ENCODE measurements at regions not wholly inside any gene's neighbourhood (a gene's known extent, or its start where the extent isn't known, plus 50 kb on each side); places are given as distances from the start of the nearest gene placed in this dataset.
"Not testable (repeated sequence)": the region's sequence is repeated elsewhere in the genome, so short reads cannot be mapped to it uniquely, and the experiment has no call there.

DNA sequence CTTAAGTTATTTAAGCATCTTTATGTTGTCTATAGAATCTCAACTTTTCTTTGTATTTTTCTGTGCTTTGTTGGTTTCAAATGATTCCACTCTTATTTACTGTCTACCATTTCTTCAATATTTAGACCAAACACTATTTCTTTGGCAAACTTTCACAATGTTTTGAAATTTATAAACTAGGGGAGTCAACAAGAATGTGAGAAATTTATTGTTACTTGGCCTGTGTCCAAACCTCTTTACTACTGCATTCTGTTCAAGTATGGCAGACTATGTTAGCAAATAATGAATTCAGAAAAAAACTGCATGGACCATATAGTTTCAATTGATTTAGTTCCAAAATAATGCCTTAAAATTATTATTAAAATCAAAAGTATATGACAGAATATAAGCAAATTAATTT is 470.2 kb downstream of the FBXO15 start:
- Histone ChIP-seq H3K4me1 (ENCODE audit: insufficient read depth) (no peaks in the 10 kb centered on the region), H3K4me3 (no peak overlapping the region), H3K9me3 (no peaks in the 10 kb centered on the region), H3K36me3 (no peaks in the 10 kb centered on the region), H3K27me3 (no peaks in the 10 kb centered on the region), H3K27ac (no peak overlapping the region)
- DNase-seq, result no peak
- TF ChIP-seq CTCF (IDR thresholded peaks at IDR 0.05) (no peak), EP300 (IDR thresholded peaks at IDR 0.05) (no peak)
- intact Hi-C loops (cut with DNase I), result no loop called here

GRCh38 chr18:73674125-73674865 is 473.3 kb downstream of the FBXO15 start:
- H3K27ac ChIP-seq, result no peak overlapping the region
- no peaks in the 10 kb centered on the region for H3K4me1 ChIP-seq (ENCODE audit: insufficient read depth)
- intact Hi-C loops (cut with DNase I), result no loop called here
- H3K27me3 ChIP-seq, result no peaks in the 10 kb centered on the region
- DNase-seq, result no peak
- no peak overlapping the region for H3K4me3 ChIP-seq
- WGBS, 3 donors, result 58 to 65% (median 61%) methylated on average over 6 of the region's 6 CpGs
- no peaks in the 10 kb centered on the region for H3K36me3 ChIP-seq
- no peak for TF ChIP-seq CTCF (IDR thresholded peaks at IDR 0.05)
- TF ChIP-seq POLR2A (IDR thresholded peaks at IDR 0.05), result no peak
- TF ChIP-seq EP300 (IDR thresholded peaks at IDR 0.05), result no peak
- no peaks in the 10 kb centered on the region for H3K9me3 ChIP-seq

DNA sequence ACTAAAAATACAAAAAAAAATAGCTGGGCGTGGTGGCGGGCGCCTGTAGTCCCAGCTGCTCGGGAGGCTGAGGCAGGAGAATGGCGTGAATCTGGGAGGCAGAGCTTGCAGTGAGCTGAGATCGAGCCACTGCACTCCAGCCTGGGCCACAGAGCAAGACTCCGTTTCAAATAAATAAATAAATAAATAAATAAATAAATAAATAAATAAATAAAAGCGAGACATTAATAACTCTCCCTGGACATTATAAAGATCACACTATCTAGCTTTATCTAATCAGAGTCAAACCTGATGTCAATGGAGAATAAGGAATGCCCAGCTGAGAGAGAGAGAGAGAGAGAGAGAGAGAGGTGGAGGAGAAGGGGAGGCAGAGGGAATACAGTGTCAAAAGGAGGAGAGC is 476.2 kb downstream of the FBXO15 start:
- H3K36me3 ChIP-seq, result not testable (repeated sequence)
- WGBS, 3 donors, result 89 to 96% (median 89%) methylated on average over 8 of the region's 8 CpGs

GRCh38 chr18:73670524-73670923 is 477.1 kb downstream of the FBXO15 start:
- intact Hi-C loops (cut with DNase I), result no loop called here
- Histone ChIP-seq H3K27ac (no peak overlapping the region), H3K4me3 (no peak overlapping the region), H3K4me1 (ENCODE audit: insufficient read depth) (no peaks in the 10 kb centered on the region), H3K36me3 (no peaks in the 10 kb centered on the region), H3K9me3 (no peaks in the 10 kb centered on the region), H3K27me3 (no peaks in the 10 kb centered on the region)
- 86 to 89% (median 88%) methylated on average over 5 of the region's 5 CpGs for WGBS, 3 donors
- DNase-seq, result no peak
- TF ChIP-seq CTCF (IDR thresholded peaks at IDR 0.05) (no peak), POLR2A (IDR thresholded peaks at IDR 0.05) (no peak), EP300 (IDR thresholded peaks at IDR 0.05) (no peak)

More for the DNA sequence above, 476.2 kb downstream of the FBXO15 start:
- DNase-seq; H3K27me3 ChIP-seq; H3K4me3 ChIP-seq; H3K9me3 ChIP-seq; H3K27ac ChIP-seq; H3K4me1 ChIP-seq (ENCODE audit: insufficient read depth); intact Hi-C loops (cut with DNase I): not testable (repeated sequence)

DNA sequence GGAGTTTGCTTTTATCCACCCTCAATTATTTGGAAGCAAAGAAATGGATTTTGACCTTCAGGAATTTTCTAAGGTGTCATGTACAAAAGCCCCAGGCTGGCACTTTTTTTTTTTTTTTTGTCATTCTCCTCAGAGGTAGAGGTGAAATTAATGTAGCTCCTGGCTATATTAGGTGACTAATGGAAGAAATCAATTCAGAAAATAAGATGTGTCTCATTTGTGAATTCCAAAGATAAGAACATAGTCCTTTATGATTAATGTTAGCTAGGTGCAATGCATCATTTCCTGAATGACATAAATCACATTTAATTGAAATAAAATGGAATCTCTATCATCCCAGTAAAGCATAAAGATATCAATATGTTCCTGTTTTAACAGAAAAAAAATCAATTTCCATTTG is 477.6 kb downstream of the FBXO15 start:
- Histone ChIP-seq H3K9me3 (no peaks in the 10 kb centered on the region), H3K4me3 (no peak overlapping the region), H3K27me3 (no peaks in the 10 kb centered on the region), H3K36me3 (no peaks in the 10 kb centered on the region), H3K27ac (no peak overlapping the region), H3K4me1 (ENCODE audit: insufficient read depth) (no peaks in the 10 kb centered on the region)
- intact Hi-C loops (cut with DNase I), result no loop called here
- no peak for DNase-seq
- TF ChIP-seq CTCF (IDR thresholded peaks at IDR 0.05), result no peak
